DND-41 (cell line): ENCODE measurements at regions not wholly inside any gene's neighbourhood (a gene's known extent, or its start where the extent isn't known, plus 50 kb on each side); places are given as distances from the start of the nearest gene placed in this dataset.

Experiments
- EZH2 ChIP-seq: IDR thresholded peaks from 3 replicates; pipeline ENCODE4 v1.6.1; 2012; ENCODE audit warnings: borderline replicate concordance, low read depth, mild to moderate bottlenecking, moderate library complexity, low read length, inconsistent platforms; ENCODE audit not compliant: severe bottlenecking
- TF ChIP-seq, protein P1 (sequence below): IDR thresholded peaks from 2 replicates; pipeline ENCODE4 v1.5.1; 2012; ENCODE audit warnings: borderline replicate concordance, low read length, moderate library complexity, mild to moderate bottlenecking; ENCODE audit not compliant: poor library complexity, severe bottlenecking; ENCODE audit errors: extremely low read depth

DNA sequence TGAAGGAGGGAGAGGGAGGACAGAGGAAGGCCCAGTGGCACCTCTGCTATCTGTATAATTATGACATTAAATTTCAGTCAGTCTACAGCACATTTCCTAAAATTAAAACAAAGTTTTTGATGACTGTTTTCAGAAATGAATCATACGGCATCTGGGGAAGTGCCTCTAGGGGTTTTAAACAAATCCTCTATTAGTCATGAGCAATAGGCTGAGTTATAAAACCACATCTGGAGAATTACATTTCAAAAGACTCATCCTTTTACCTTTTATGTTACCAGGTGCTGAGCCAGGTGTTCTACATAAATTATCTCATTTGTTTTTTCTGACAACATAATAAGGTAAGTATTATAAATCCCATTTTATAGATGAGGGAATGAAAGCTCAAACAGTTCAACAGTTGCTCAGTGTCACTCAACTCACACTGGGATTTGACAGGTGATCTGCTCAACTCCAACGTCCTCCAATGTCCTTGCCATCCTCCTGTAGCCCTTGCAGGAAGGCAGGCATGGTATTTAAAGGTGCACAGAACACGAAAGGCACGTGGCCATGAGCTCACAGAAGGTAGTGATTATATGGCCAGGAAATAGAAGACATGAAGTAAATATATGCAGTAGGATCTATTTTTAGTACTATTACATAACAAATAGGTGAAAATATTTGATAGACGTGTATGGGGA, 184.2 kb upstream of the MAN1A1 start:
- TF ChIP-seq, protein P1, sequence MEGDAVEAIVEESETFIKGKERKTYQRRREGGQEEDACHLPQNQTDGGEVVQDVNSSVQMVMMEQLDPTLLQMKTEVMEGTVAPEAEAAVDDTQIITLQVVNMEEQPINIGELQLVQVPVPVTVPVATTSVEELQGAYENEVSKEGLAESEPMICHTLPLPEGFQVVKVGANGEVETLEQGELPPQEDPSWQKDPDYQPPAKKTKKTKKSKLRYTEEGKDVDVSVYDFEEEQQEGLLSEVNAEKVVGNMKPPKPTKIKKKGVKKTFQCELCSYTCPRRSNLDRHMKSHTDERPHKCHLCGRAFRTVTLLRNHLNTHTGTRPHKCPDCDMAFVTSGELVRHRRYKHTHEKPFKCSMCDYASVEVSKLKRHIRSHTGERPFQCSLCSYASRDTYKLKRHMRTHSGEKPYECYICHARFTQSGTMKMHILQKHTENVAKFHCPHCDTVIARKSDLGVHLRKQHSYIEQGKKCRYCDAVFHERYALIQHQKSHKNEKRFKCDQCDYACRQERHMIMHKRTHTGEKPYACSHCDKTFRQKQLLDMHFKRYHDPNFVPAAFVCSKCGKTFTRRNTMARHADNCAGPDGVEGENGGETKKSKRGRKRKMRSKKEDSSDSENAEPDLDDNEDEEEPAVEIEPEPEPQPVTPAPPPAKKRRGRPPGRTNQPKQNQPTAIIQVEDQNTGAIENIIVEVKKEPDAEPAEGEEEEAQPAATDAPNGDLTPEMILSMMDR: no peak
- TF ChIP-seq EZH2: no peak
